GM19328 (cell line): ENCODE measurements at regions not wholly inside any gene's neighbourhood (a gene's known extent, or its start where the extent isn't known, plus 50 kb on each side); places are given as distances from the start of the nearest gene placed in this dataset.

Experiments used
- ATAC-seq: cut with Tn5 transposase; IDR thresholded peaks from one replicate; pipeline ENCODE4 v1.9.1; 2021; ENCODE audit warnings: mild to moderate bottlenecking, moderate library complexity; ENCODE audit not compliant: unreplicated experiment

- no peak for ATAC-seq
Observed at GRCh38 chr10:71065659-71066058, 146.7 kb upstream of the UNC5B start.

GRCh38 chr10:71066600-71066999, 145.8 kb upstream of the UNC5B start:
- ATAC-seq: no peak

GRCh38 chr10:71067098-71067740, 145.2 kb upstream of the UNC5B start:
- ATAC-seq: no peak

- ATAC-seq: no peak
Observed at GRCh38 chr10:71068861-71069271, 143.5 kb upstream of the UNC5B start.

GRCh38 chr10:71069909-71070666, 142.3 kb upstream of the UNC5B start:
- no peak for ATAC-seq

GRCh38 chr10:71070741-71071140, 141.6 kb upstream of the UNC5B start:
- no peak for ATAC-seq

GRCh38 chr10:71072131-71072822, 140.1 kb upstream of the UNC5B start:
- ATAC-seq: no peak

- no peak for ATAC-seq
Observed at GRCh38 chr10:71072823-71073210, 139.6 kb upstream of the UNC5B start.

- ATAC-seq: no peak
Observed at GRCh38 chr10:71073451-71074175, 138.8 kb upstream of the UNC5B start.

- ATAC-seq: no peak
Observed at GRCh38 chr10:71074176-71074755, 138.1 kb upstream of the UNC5B start.

- ATAC-seq: no peak
Observed at GRCh38 chr10:71075086-71075758, 137.1 kb upstream of the UNC5B start.

GRCh38 chr10:71075759-71076472, 136.5 kb upstream of the UNC5B start:
- no peak for ATAC-seq

GRCh38 chr10:71076473-71077142, 135.8 kb upstream of the UNC5B start:
- ATAC-seq: no peak

GRCh38 chr10:71077143-71077581, 135.2 kb upstream of the UNC5B start:
- no peak for ATAC-seq

GRCh38 chr10:71077796-71078453, 134.4 kb upstream of the UNC5B start:
- ATAC-seq: no peak

GRCh38 chr10:71078454-71079145, 133.8 kb upstream of the UNC5B start:
- no peak for ATAC-seq

- no peak for ATAC-seq
Observed at GRCh38 chr10:71079761-71080380, 132.5 kb upstream of the UNC5B start.
